ENCODE measurements at regions not wholly inside any gene's neighbourhood (a gene's known extent, or its start where the extent isn't known, plus 50 kb on each side); places are given as distances from the start of the nearest gene placed in this dataset.

DNA sequence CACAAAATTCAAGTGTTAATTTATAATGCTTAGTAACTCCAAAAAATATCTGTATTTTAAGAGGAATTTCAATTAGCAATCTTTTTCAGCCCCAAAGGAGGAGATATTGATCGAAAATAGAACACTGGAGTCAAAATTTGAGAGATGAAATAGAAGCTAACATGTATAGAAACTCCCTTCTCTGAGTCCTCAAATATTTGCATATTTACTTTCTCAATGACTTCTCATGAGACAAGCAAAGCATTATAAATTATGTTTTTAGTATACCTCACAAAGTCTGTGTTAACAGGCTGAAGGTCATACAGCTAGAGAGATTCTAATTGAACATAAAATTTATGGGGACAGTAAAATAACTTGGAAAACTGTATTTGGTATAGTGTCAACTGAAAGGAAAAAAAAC, 260.5 kb downstream of the GPAM start:
- Histone ChIP-seq H3K23ac (ENCODE audit: insufficient read length) (no peak overlapping the region), H3K4me3 (ENCODE audit: extremely low read depth in 1 of 4, insufficient read depth in 2 of 4, low read depth in 3 of 4, low read length in 4 of 4) (no peak overlapping the region), H2BK120ac (replicated peaks; ENCODE audit: low read depth, low read length) (no peak overlapping the region), H3K4me2 (ENCODE audit: insufficient read depth in 1 of 2, low read depth in 2 of 2, low read length in 2 of 2) (no peak overlapping the region), H3K36me3 (ENCODE audit: control insufficient read depth in 2 of 4, insufficient read depth in 4 of 4, low read length in 3 of 4) (no peaks in the 10 kb centered on the region), H3K56ac (replicated peaks; ENCODE audit: insufficient read length, low read depth, low read length) (no peak overlapping the region), H3K9me3 (ENCODE audit: insufficient read depth in 2 of 2, low read depth in 1 of 2, low read length in 1 of 2) (no peaks in the 10 kb centered on the region), H4K8ac (ENCODE audit: extremely low read depth, insufficient read depth, low read length) (no peak overlapping the region), H3K79me2 (ENCODE audit: control insufficient read depth in 1 of 2, insufficient read depth in 2 of 2, low read length in 2 of 2) (no peaks in the 10 kb centered on the region), H3K9ac (replicated peaks in 1 of 4; ENCODE audit: extremely low read depth in 1 of 4, low read depth in 3 of 4, low read length in 3 of 4) (no peak overlapping the region), H3K27me3 (replicated peaks in 1 of 4; ENCODE audit: control insufficient read depth in 3 of 4, extremely low read depth in 1 of 4, insufficient read depth in 3 of 4, low read length in 3 of 4) (no peaks in the 10 kb centered on the region), H2AK5ac (ENCODE audit: low read depth, low read length) (no peak overlapping the region), H3K4me1 (replicated peaks in 1 of 4; ENCODE audit: control insufficient read depth in 3 of 4, insufficient read depth in 4 of 4, low read length in 3 of 4) (peaks cover 0 to 3% (median 1%) of the 10 kb centered on the region in 4 experiments; a peak in 2 of 7 replicates), H3K79me1 (ENCODE audit: low read depth, low read length) (no peaks in the 10 kb centered on the region), H4K20me1 (replicated peaks in 1 of 2; ENCODE audit: control insufficient read depth in 1 of 2, insufficient read depth in 2 of 2, low read length in 2 of 2) (no peaks in the 10 kb centered on the region), H3K18ac (ENCODE audit: extremely low read depth, low read length) (no peak overlapping the region), H2BK12ac (ENCODE audit: low read depth, low read length) (no peak overlapping the region), H3K14ac (ENCODE audit: insufficient read length) (no peak overlapping the region), H3K4ac (replicated peaks; ENCODE audit: insufficient read length, low read depth, low read length) (no peak overlapping the region), H2BK15ac (ENCODE audit: low read length) (no peak overlapping the region), H2BK5ac (ENCODE audit: low read depth, low read length) (no peak overlapping the region), H2BK20ac (ENCODE audit: low read length) (no peak overlapping the region), H2AFZ (ENCODE audit: low read length) (no peak overlapping the region), H4K5ac (ENCODE audit: insufficient read length, low read depth, low read length) (no peak overlapping the region), H3K27ac (ENCODE audit: low read depth, low read length) (no peak overlapping the region), H3K23me2 (ENCODE audit: low read depth, low read length) (no peaks in the 10 kb centered on the region), H4K91ac (replicated peaks; ENCODE audit: insufficient read length, low read length) (no peak overlapping the region)
- DNase-seq (ENCODE audit: low read depth in 1 of 2, low spot score in 2 of 2) (no peak), FAIRE-seq (no peak)
- TF ChIP-seq, protein P1, sequence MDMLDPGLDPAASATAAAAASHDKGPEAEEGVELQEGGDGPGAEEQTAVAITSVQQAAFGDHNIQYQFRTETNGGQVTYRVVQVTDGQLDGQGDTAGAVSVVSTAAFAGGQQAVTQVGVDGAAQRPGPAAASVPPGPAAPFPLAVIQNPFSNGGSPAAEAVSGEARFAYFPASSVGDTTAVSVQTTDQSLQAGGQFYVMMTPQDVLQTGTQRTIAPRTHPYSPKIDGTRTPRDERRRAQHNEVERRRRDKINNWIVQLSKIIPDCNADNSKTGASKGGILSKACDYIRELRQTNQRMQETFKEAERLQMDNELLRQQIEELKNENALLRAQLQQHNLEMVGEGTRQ (IDR thresholded peaks at IDR 0.05; ENCODE audit: low read length) = no peak
- TF ChIP-seq GABPA (IDR thresholded peaks at IDR 0.05; ENCODE audit: borderline replicate concordance, insufficient read depth, low read length) = no peak
- ChIA-PET POLR2A (ENCODE audit: partially characterized antibody) (no interaction called here), CTCF (ENCODE audit: partially characterized antibody) (interaction anchor here (1.0 to 1.5 kb wide), 2 partner anchors 68 to 217 kb away, joined by 3 to 4 read pairs; no protein-coding TSS in a partner anchor)
- 86% methylated on average over 1 of the region's 1 CpG; no CpG with 5 or more reads in 1 of the 2 experiments for WGBS, 2 experiments (ENCODE audit: extremely low coverage in 1 of 2, insufficient coverage in 1 of 2, insufficient read length in 1 of 2, insufficient replicate concordance in 2 of 2, low coverage in 1 of 2, low lambda C conversion rate in 2 of 2, missing lambda C conversion rate in 1 of 2)

Measured in H1 (cell line).